AG04449 (cell line): ENCODE measurements at regions not wholly inside any gene's neighbourhood (a gene's known extent, or its start where the extent isn't known, plus 50 kb on each side); places are given as distances from the start of the nearest gene placed in this dataset.

ENCODE experiments used
- CTCF ChIA-PET: fragments of 350-600 bp; formaldehyde crosslinking; extraction: SDS; loops from one replicate; lab custom pipeline; 2021; ENCODE audit warnings: antibody characterized with exemption; lab: Yijun Ruan, JAX
- POLR2A ChIA-PET: fragments of 400-600, 350-600 bp; formaldehyde crosslinking; extraction: SDS; loops from one replicate; lab custom pipeline; 2020; ENCODE audit warnings: antibody characterized with exemption, inconsistent platforms; lab: Yijun Ruan, JAX
- DNase-seq: peaks from one replicate; pipeline ENCODE4 v3.0.0-alpha.2; 2010; ENCODE audit warnings: low read depth, low spot score
- H3K4me3 ChIP-seq: 2 replicates; pipeline ENCODE4 v1.5.1; 2011; ENCODE audit warnings: low read depth, mild to moderate bottlenecking, control low read depth, low read length
- CTCF ChIP-seq: IDR thresholded peaks from one replicate; pipeline ENCODE4 v1.5.1; 2011; ENCODE audit warnings: mild to moderate bottlenecking, moderate library complexity, low read length, control low read depth, inconsistent platforms; ENCODE audit not compliant: insufficient read depth; ENCODE audit errors: missing control alignments

GRCh38 chr12:63470161-63470560 is 198.1 kb downstream of the DPY19L2 start:
- no peak for TF ChIP-seq CTCF
- DNase-seq, result no peak
- ChIA-PET CTCF (no interaction called here), POLR2A (no interaction called here)
- no peak overlapping the region for H3K4me3 ChIP-seq

GRCh38 chr12:63467951-63468350 is 200.3 kb downstream of the DPY19L2 start:
- DNase-seq, result no peak
- ChIA-PET CTCF (no interaction called here), POLR2A (no interaction called here)
- H3K4me3 ChIP-seq, result no peak overlapping the region
- no peak for TF ChIP-seq CTCF

GRCh38 chr12:63457857-63458256 is 210.4 kb downstream of the DPY19L2 start:
- H3K4me3 ChIP-seq, result no peak overlapping the region
- no peak for TF ChIP-seq CTCF
- DNase-seq, result no peak
- ChIA-PET CTCF (no interaction called here), POLR2A (no interaction called here)

- CTCF ChIA-PET, result no interaction called here
Measured at GRCh38 chr12:63457428-63457827, 210.9 kb downstream of the DPY19L2 start.

GRCh38 chr12:63450816-63451215 is 217.5 kb downstream of the DPY19L2 start:
- H3K4me3 ChIP-seq, result no peak overlapping the region
- POLR2A ChIA-PET, result no interaction called here
- no peak for DNase-seq
- CTCF ChIA-PET, result interaction anchor here (0.9 kb wide), 1 partner anchor 299 kb away, joined by 3 read pairs; no protein-coding TSS in a partner anchor
- no peak for TF ChIP-seq CTCF

More at GRCh38 chr12:63457428-63457827, 210.9 kb downstream of the DPY19L2 start:
- no peak for TF ChIP-seq CTCF
- POLR2A ChIA-PET, result no interaction called here
- H3K4me3 ChIP-seq, result no peak overlapping the region
- DNase-seq, result no peak

- TF ChIP-seq CTCF, result no peak
- no peak overlapping the region for H3K4me3 ChIP-seq
- CTCF ChIA-PET, result interaction anchor here (0.9 kb wide), 1 partner anchor 298 kb away, joined by 3 read pairs; no protein-coding TSS in a partner anchor
- POLR2A ChIA-PET, result no interaction called here
- DNase-seq, result no peak
Measured at GRCh38 chr12:63450334-63450733, 218.0 kb downstream of the DPY19L2 start.
